Activated T-cell treated with anti-CD3 and anti-CD28 coated beads for 24 hours (primary cell): ENCODE measurements at regions not wholly inside any gene's neighbourhood (a gene's known extent, or its start where the extent isn't known, plus 50 kb on each side); places are given as distances from the start of the nearest gene placed in this dataset.
"Not testable (repeated sequence)": the region's sequence is repeated elsewhere in the genome, so short reads cannot be mapped to it uniquely, and the experiment has no call there.

ENCODE experiments used
- DNase-seq: peaks from one replicate; pipeline ENCODE4 v3.0.0-alpha.2; 2020; ENCODE audit warnings: low read depth

DNA sequence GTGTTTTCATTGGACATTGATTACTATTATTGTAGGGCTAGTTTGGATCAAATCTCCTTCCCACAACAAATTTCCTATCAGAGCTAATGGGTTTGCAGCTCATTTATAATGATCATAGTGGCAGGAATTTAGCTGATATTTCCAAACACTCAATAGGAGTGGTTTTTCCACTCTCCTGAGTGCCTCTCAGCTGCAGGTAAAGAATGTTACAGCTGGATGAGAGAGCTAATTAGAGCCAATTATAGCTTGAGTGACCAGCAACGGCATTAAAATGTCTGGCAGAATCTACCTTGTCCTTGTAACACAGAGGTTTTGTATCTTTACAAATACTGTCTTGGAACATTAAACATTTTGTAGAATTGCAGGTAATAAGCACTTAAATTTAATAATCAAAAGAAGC lies 602.8 kb upstream of the EPHA5 start:
- no peak for DNase-seq

GRCh38 chr4:66270356-66270755 lies 600.1 kb upstream of the EPHA5 start:
- DNase-seq = not testable (repeated sequence)

DNA sequence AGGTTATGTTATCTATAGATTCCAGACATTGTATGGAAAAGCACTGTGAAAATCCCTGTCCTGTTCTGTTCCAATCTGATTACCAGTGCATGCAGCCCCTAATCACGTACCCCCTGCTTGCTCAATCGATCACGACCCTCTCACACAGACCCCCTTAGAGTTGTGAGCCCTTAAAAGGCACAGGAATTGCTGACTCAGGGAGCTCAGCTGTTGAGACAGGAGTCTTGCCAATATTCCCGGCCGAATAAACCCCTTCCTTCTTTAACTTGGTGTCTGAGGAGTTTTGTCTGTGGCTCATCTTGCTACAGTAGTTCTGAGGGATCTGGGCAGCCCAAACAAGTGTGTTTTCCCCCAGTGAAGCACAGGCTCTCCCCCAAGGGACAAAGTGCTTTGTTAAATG lies 596.3 kb upstream of the EPHA5 start:
- DNase-seq = not testable (repeated sequence)

- no peak for DNase-seq
Measured at GRCh38 chr4:66266035-66266434, 595.7 kb upstream of the EPHA5 start.

GRCh38 chr4:66252291-66252690 lies 582.0 kb upstream of the EPHA5 start:
- DNase-seq = no peak

- DNase-seq = no peak
Measured at GRCh38 chr4:66246643-66247042, 576.4 kb upstream of the EPHA5 start.

DNA sequence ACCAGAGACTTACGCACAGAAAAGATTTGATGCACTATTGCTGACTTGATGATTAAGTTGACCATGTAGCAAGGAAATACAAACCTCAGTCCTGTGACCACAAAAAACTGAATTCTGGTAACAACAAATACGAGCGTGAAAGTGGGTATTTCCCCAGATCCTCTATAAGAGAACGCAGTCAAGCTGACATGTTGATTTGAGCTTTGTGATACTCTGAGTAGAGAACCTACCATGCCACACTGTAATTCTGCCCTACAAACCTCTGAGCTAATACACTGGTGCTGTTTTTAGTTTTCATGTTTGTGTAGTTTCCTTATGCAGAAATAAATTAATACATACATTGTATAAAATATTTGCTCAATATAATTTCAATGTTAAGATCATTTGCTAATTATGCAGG lies 565.6 kb upstream of the EPHA5 start:
- no peak for DNase-seq

- no peak for DNase-seq
Measured at GRCh38 chr4:66229885-66230284, 559.6 kb upstream of the EPHA5 start.

DNA sequence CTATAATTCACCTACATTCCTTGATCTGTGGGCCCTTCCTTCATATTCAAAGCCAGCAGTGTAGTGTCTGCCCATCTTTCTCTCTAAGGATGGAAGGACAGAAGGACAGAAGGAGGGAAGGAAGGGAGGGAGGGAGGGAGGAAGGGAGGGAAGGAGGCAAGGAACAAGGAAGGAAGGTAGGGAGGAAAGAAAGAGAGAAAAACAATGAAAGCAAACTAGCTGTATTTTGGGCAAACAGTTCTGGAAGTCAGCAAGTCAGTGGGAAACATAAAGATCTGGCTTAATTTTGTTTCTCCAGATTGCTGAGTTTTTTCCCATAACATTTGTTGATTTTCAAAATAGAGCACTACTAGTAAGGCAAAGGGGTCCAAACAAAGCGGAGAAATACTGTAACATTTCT lies 555.2 kb upstream of the EPHA5 start:
- DNase-seq = no peak

DNA sequence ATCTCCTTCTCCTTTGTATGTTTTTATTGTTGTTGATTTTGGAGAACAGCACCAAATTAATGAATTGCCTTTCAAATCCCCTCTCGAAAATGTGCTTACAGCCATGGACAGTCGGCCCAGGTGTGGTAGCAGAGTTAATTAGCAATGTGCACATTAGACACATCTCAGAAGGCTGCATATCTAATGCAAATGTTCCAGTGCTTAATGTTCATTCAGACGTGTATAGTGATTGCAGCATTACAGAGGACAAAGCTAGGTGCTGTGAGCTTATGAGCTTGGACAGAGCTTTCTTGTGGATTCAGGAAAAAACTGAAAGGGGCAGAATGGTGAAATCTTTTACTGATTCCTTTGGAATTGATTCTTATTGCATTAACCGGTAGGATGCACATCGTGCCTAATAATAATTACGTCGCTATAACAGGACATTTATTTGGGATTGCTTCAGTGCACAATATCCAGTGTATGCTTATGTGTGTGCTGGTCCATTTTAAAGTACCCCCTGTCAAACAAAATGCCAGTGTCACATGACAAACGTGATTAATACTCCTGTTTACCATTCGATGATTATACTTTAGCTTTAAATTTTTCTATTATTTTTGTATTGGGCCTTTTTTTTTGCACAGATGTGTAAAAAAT lies 552.9 kb upstream of the EPHA5 start:
- no peak for DNase-seq

- DNase-seq = no peak
Measured at GRCh38 chr4:66219401-66219800, 549.1 kb upstream of the EPHA5 start.

DNA sequence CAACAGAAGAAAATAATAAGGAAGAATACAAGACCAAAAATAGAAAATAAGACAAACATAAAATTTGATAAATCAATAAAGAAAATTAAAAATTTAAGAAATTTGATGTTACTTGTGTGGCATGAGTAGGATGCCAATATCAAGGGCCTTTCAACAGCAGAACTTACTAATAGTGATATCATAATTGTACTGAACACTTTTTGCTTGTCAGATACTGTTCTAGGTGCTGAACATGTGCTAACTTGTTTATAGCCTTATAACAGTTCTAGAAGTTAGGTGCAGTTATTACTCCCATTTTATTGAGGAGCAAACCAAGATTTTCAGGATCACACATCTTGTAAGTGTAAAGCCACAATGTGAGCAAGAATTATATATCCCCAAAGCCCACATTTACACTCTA lies 546.0 kb upstream of the EPHA5 start:
- no peak for DNase-seq

- DNase-seq = no peak
Measured at GRCh38 chr4:66212489-66212888, 542.2 kb upstream of the EPHA5 start.

GRCh38 chr4:66204534-66205247 lies 534.4 kb upstream of the EPHA5 start:
- DNase-seq = no peak

DNA sequence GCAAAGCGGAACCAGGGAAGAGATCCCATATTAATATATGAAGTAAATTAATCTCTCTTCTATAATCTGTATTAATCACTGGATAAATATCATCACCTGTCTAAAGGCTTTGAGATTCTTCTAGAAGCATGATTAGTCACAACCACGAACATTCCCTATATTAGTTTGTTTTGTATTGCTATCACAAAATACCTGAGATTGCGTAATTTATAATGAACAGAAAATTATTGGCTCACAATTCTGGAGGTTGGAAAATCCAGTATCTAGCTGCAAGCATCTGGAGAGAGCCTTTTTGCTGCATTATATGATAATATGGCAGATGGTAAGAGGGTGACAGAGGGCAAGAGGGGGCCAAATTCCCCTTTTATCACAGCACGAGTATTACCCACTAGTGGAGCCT lies 532.6 kb upstream of the EPHA5 start:
- DNase-seq = no peak

DNA sequence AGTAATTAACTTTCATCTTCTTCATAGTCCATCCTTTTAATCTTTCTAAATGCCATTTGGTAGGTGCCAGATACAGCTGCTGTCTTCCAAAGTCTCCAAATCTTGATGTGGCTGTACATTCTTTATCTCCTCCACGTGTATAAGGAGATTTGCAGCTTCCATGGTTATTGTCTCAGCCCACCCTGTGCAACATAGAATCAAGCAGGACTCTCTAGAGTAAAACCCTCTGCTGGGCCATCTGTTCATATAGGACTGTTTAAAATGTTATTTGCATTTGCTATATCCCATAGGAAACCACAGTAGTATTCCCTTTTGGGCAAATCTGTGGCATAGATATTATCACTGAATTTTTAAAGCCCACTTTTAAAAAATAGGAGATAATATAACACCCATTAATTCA lies 527.2 kb upstream of the EPHA5 start:
- no peak for DNase-seq

GRCh38 chr4:66193487-66193886 lies 523.2 kb upstream of the EPHA5 start:
- no peak for DNase-seq

DNA sequence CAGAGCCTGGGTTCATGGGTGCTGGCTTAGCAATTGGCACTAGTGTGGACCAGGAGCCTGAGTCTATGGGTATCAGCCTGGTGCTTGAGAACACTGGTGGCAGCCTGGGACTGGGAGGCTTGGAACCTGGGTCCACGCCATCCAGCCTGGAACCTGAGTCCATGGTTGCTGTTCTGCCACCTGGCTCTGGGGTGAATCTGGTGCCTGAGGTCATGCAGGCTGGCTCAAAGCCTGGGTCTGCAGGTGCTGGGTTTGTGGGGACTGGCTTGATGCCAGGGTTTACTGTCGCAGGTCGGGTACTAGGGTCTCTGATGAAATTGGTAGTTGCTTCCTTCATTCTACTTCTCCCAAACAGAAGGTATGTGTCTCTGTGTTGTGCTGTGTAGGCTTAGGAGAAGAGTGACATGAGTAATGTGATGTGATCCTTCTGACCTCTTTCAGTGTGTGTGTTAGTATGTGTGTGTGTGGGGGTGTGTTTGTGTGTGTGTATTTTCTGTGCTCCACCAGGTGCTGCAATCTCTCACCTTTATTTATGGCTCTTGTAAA lies 517.0 kb upstream of the EPHA5 start:
- no peak for DNase-seq

DNA sequence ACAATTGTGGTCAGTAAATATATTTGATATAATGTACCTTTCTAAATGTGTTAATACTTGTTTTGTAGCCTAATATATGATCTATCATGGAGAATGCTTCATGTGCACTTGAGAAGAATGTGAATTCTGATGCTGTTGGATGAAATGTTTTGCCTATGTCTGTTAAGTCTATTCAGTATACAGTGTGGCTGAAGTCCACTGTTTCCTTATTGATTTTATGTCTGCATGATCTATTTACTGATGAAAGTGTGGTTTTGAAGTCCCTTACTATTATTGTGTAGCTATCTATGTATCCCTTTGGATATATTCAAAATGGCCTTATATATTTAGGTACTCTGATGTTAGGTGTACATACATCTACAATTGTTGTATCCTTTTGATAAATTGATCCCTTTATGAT lies 515.8 kb upstream of the EPHA5 start:
- DNase-seq = no peak

- no peak for DNase-seq
Measured at GRCh38 chr4:66182636-66183035, 512.3 kb upstream of the EPHA5 start.

DNA sequence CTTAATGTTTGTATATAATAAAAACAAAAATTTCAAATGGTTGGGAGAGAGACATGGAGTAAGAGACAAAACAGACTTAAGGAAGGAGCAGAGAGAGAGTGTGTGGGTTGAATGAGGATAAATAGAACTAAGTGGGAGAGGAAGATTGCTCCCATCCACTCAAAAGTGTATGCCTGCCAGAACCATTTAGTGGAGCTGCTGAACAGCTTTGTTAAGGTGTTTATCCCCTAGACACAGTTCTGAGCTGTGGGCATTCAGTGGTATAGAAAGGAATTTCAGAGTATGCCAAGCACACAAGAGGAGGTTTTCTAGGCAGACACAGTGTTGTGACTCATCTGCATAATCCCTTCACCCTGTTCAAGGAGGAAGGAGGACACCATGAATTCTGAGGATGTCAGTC lies 508.6 kb upstream of the EPHA5 start:
- no peak for DNase-seq

GRCh38 chr4:66169341-66169740 lies 499.1 kb upstream of the EPHA5 start:
- DNase-seq = no peak

- DNase-seq = no peak
Measured at GRCh38 chr4:66164869-66165268, 494.6 kb upstream of the EPHA5 start.

GRCh38 chr4:66160606-66161005 lies 490.3 kb upstream of the EPHA5 start:
- DNase-seq = no peak
